ENCODE measurements at regions not wholly inside any gene's neighbourhood (a gene's known extent, or its start where the extent isn't known, plus 50 kb on each side); places are given as distances from the start of the nearest gene placed in this dataset.

DNA sequence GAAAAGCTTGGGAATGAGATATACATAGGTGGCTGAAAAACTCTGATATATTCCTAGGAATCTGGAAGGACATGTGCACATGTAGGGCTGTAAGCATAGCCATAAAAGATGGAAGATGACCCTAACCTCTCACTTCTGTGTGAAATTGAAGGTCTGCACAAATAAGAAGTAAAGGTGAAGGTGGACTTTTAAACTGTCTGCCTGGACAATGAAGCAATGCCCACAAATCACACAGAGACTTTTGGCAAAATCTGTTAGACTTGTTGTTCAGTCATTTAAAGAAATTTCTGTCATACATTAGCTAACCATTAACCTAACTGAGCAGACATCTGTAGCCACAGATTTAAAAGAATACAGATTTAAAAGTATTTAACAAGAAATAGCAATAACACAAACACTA, 65.3 kb upstream of the CCDC178 start:
- H3K9ac ChIP-seq (ENCODE audit: low read length), result no peak overlapping the region
- Mint-ChIP-seq H3K27me3 (ENCODE audit: low read depth, unreplicated experiment) (no peaks in the 10 kb centered on the region), H3K27ac (ENCODE audit: unreplicated experiment) (no peak overlapping the region), H3K36me3 (ENCODE audit: low read depth, unreplicated experiment) (no peaks in the 10 kb centered on the region), H3K9me3 (ENCODE audit: unreplicated experiment) (peaks cover 3% of the 10 kb centered on the region), H3K4me1 (ENCODE audit: low read depth, unreplicated experiment) (no peaks in the 10 kb centered on the region), H3K4me3 (ENCODE audit: unreplicated experiment) (no peak overlapping the region)
- H3K4me3 ChIP-seq (ENCODE audit: insufficient read depth, low read depth, low read length), result no peak overlapping the region
- no peaks in the 10 kb centered on the region for H3K9me3 ChIP-seq (ENCODE audit: insufficient read depth, low read depth, low read length)
- TF ChIP-seq EZH2 (IDR thresholded peaks at IDR 0.05; ENCODE audit: insufficient read depth, low read length), result no peak
- TF ChIP-seq, protein P1, sequence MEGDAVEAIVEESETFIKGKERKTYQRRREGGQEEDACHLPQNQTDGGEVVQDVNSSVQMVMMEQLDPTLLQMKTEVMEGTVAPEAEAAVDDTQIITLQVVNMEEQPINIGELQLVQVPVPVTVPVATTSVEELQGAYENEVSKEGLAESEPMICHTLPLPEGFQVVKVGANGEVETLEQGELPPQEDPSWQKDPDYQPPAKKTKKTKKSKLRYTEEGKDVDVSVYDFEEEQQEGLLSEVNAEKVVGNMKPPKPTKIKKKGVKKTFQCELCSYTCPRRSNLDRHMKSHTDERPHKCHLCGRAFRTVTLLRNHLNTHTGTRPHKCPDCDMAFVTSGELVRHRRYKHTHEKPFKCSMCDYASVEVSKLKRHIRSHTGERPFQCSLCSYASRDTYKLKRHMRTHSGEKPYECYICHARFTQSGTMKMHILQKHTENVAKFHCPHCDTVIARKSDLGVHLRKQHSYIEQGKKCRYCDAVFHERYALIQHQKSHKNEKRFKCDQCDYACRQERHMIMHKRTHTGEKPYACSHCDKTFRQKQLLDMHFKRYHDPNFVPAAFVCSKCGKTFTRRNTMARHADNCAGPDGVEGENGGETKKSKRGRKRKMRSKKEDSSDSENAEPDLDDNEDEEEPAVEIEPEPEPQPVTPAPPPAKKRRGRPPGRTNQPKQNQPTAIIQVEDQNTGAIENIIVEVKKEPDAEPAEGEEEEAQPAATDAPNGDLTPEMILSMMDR (IDR thresholded peaks at IDR 0.05; ENCODE audit: insufficient read depth, low read depth, low read length), result no peak
- H3K36me3 ChIP-seq (ENCODE audit: insufficient read depth, low read length), result no peaks in the 10 kb centered on the region
- DNase-seq (ENCODE audit: low read depth) (no peak), FAIRE-seq (no peak)
- H3K27me3 ChIP-seq (ENCODE audit: insufficient read depth, low read length), result no peaks in the 10 kb centered on the region
- no peak overlapping the region for H3K27ac ChIP-seq (ENCODE audit: low read depth, low read length)
- H2AFZ ChIP-seq (ENCODE audit: low read depth, low read length), result no peak overlapping the region
- no peaks in the 10 kb centered on the region for H3K4me1 ChIP-seq (ENCODE audit: insufficient read depth, low read length)
- H4K20me1 ChIP-seq (ENCODE audit: insufficient read depth, low read length), result no peaks in the 10 kb centered on the region
- H3K4me2 ChIP-seq (ENCODE audit: low read length), result no peak overlapping the region
- no peaks in the 10 kb centered on the region for H3K79me2 ChIP-seq (ENCODE audit: insufficient read depth, low read length)

DNA sequence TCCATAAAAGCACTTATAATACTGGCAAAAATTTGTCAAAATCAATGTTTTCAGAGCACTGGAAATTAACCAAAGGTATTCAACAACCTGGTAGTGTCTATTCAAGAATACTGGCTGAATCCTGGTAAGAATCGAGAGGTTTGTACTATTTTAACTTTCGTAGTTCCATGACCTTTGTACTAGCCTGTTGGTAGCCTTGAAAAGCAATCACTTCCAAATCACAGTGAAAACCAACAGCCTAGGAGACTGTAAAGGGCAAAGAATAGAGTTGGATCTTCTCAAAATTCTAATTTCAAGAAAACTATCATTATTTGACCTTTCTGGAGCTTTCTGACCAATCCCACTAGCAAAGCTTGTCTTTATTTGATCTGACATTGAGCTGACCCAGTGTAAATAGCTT, 64.8 kb upstream of the CCDC178 start:
- H3K9me3 Mint-ChIP-seq (ENCODE audit: unreplicated experiment), result peaks cover 3% of the 10 kb centered on the region
- no peaks in the 10 kb centered on the region for H3K4me1 ChIP-seq (ENCODE audit: insufficient read depth, low read length)
- FAIRE-seq (no peak), DNase-seq (ENCODE audit: low read depth) (no peak)
- no peaks in the 10 kb centered on the region for H3K4me1 Mint-ChIP-seq (ENCODE audit: low read depth, unreplicated experiment)
- no peak overlapping the region for H3K27ac Mint-ChIP-seq (ENCODE audit: unreplicated experiment)
- no peak overlapping the region for H3K4me3 Mint-ChIP-seq (ENCODE audit: unreplicated experiment)
- no peak overlapping the region for H3K9ac ChIP-seq (ENCODE audit: low read length)
- H3K4me3 ChIP-seq (ENCODE audit: insufficient read depth, low read depth, low read length), result no peak overlapping the region
- no peaks in the 10 kb centered on the region for H3K79me2 ChIP-seq (ENCODE audit: insufficient read depth, low read length)
- no peak overlapping the region for H2AFZ ChIP-seq (ENCODE audit: low read depth, low read length)
- no peak for TF ChIP-seq EZH2 (IDR thresholded peaks at IDR 0.05; ENCODE audit: insufficient read depth, low read length)
- TF ChIP-seq, protein P1 (IDR thresholded peaks at IDR 0.05; ENCODE audit: insufficient read depth, low read depth, low read length), result no peak
- no peak overlapping the region for H3K27ac ChIP-seq (ENCODE audit: low read depth, low read length)
- H3K4me2 ChIP-seq (ENCODE audit: low read length), result no peak overlapping the region
- H3K27me3 Mint-ChIP-seq (ENCODE audit: low read depth, unreplicated experiment), result no peaks in the 10 kb centered on the region
- H3K36me3 ChIP-seq (ENCODE audit: insufficient read depth, low read length), result no peaks in the 10 kb centered on the region
- no peaks in the 10 kb centered on the region for H3K27me3 ChIP-seq (ENCODE audit: insufficient read depth, low read length)
- H3K36me3 Mint-ChIP-seq (ENCODE audit: low read depth, unreplicated experiment), result no peaks in the 10 kb centered on the region
- H4K20me1 ChIP-seq (ENCODE audit: insufficient read depth, low read length), result no peaks in the 10 kb centered on the region
- H3K9me3 ChIP-seq (ENCODE audit: insufficient read depth, low read depth, low read length), result no peaks in the 10 kb centered on the region

DNA sequence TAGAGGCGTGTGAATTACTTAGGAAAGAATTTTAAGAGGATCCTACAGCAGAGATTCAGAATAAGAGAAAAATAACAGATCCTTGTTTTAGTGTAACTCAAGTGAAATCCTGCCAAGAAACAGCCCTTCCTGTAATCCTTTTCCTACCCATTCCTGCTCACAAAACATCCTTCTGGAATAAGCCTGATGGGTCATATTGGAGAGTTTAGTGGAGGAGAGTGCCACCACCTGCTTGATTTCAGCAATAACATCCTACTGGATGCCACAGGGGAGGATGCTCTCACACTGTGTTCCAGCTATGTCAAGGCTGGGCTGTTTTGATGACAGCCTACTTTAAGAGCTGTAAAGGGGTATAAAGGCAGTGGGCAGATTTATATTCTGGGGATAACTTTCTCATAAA, 54.8 kb upstream of the CCDC178 start:
- Histone ChIP-seq H3K36me3 (ENCODE audit: insufficient read depth, low read length) (no peaks in the 10 kb centered on the region), H3K9me3 (ENCODE audit: insufficient read depth, low read depth, low read length) (no peaks in the 10 kb centered on the region), H3K27me3 (ENCODE audit: insufficient read depth, low read length) (no peaks in the 10 kb centered on the region), H4K20me1 (ENCODE audit: insufficient read depth, low read length) (no peaks in the 10 kb centered on the region), H3K4me2 (ENCODE audit: low read length) (no peak overlapping the region), H3K4me3 (ENCODE audit: insufficient read depth, low read depth, low read length) (no peak overlapping the region), H3K27ac (ENCODE audit: low read depth, low read length) (no peak overlapping the region), H2AFZ (ENCODE audit: low read depth, low read length) (peak overlapping the region; percentile 38), H3K79me2 (ENCODE audit: insufficient read depth, low read length) (no peaks in the 10 kb centered on the region), H3K4me1 (ENCODE audit: insufficient read depth, low read length) (no peaks in the 10 kb centered on the region), H3K9ac (ENCODE audit: low read length) (no peak overlapping the region)
- Mint-ChIP-seq H3K4me3 (ENCODE audit: unreplicated experiment) (no peak overlapping the region), H3K36me3 (ENCODE audit: low read depth, unreplicated experiment) (no peaks in the 10 kb centered on the region), H3K27me3 (ENCODE audit: low read depth, unreplicated experiment) (no peaks in the 10 kb centered on the region), H3K9me3 (ENCODE audit: unreplicated experiment) (no peaks in the 10 kb centered on the region), H3K4me1 (ENCODE audit: low read depth, unreplicated experiment) (no peaks in the 10 kb centered on the region), H3K27ac (ENCODE audit: unreplicated experiment) (no peak overlapping the region)
- no peak for FAIRE-seq
- peak; percentile 49 for DNase-seq (ENCODE audit: low read depth)
- no peak for TF ChIP-seq EZH2 (IDR thresholded peaks at IDR 0.05; ENCODE audit: insufficient read depth, low read length)
- TF ChIP-seq, protein P1 (IDR thresholded peaks at IDR 0.05; ENCODE audit: insufficient read depth, low read depth, low read length), result peak; percentile 65

All from astrocyte (in vitro differentiated cells and primary cell).